SK-N-SH (cell line): ENCODE measurements at regions not wholly inside any gene's neighbourhood (a gene's known extent, or its start where the extent isn't known, plus 50 kb on each side); places are given as distances from the start of the nearest gene placed in this dataset.

Source experiments
- CTCF ChIA-PET: fragments of 300-600, 350-600 bp; formaldehyde crosslinking; extraction: SDS; loops from one replicate; lab custom pipeline; 2021; lab: Yijun Ruan, JAX
- POLR2A ChIA-PET: fragments of 350-600 bp; sonication (Branson Sonifier 250); formaldehyde crosslinking; extraction: SDS; loops from one replicate; lab custom pipeline; 2020; ENCODE audit warnings: antibody characterized with exemption, inconsistent platforms; lab: Yijun Ruan, JAX
- DNase-seq: peaks from one replicate; pipeline ENCODE4 v3.0.0; 2012
- H2AFZ ChIP-seq: fragments of 200-600 bp; sonication (generic); 2 replicates; pipeline ENCODE4 v1.8.1; 2016; ENCODE audit warnings: antibody characterized with exemption, mild to moderate bottlenecking, low read depth
- H3F3A ChIP-seq: fragments of 200-600 bp; sonication (generic); replicated peaks from 2 replicates; pipeline ENCODE3; 2016; ENCODE audit warnings: antibody characterized with exemption, mild to moderate bottlenecking; ENCODE audit not compliant: insufficient read depth
- H3K27ac ChIP-seq, 2 experiments: fragments of 200-500 bp in 1 of 2; fragments of 200-600 bp in 1 of 2; sonication (Bioruptor generic) in 1 of 2; sonication (generic), shearing (Covaris generic) in 1 of 2; 2 replicates each; pipeline versions ENCODE4 v1.5.1 to v1.6.1; 2014 to 2016; ENCODE audit warnings: low read depth in 2 of 2, inconsistent platforms in 1 of 2, low read length in 1 of 2, mild to moderate bottlenecking in 1 of 2, mixed read lengths in 1 of 2
- H3K27me3 ChIP-seq: fragments of 200-600 bp; sonication (generic), shearing (Covaris generic); 2 replicates; pipeline ENCODE4 v1.6.1; 2016; ENCODE audit warnings: mixed run types; ENCODE audit not compliant: insufficient read depth
- H3K36me3 ChIP-seq, 2 experiments: fragments of 200-500 bp in 1 of 2; fragments of 200-600 bp in 1 of 2; sonication (Bioruptor generic) in 1 of 2; sonication (generic) in 1 of 2; replicated peaks in 1 of 2; 2 replicates each; pipeline versions ENCODE3 to v1.5.1; 2014 to 2016; ENCODE audit warnings: low read length in 1 of 2, mild to moderate bottlenecking in 1 of 2; ENCODE audit not compliant: insufficient read depth in 2 of 2, control insufficient read depth in 1 of 2
- H3K4me1 ChIP-seq, 2 experiments: fragments of 200-500 bp in 1 of 2; fragments of 200-600 bp in 1 of 2; sonication (Bioruptor generic) in 1 of 2; sonication (generic), shearing (Covaris generic) in 1 of 2; 2 replicates each; pipeline versions ENCODE4 v1.5.1 to v1.6.1; 2014 to 2016; ENCODE audit warnings: low read depth in 1 of 2, low read length in 1 of 2, mixed run types in 1 of 2; ENCODE audit not compliant: insufficient read depth in 2 of 2, control insufficient read depth in 1 of 2
- H3K4me2 ChIP-seq: fragments of 200-600 bp; sonication (generic), shearing (Covaris generic); 2 replicates; pipeline ENCODE4 v1.6.1; 2017; ENCODE audit warnings: mixed run types
- H3K4me3 ChIP-seq, 2 experiments: fragments of 200-500 bp in 1 of 2; fragments of 200-600 bp in 1 of 2; sonication (Bioruptor generic) in 1 of 2; sonication (generic), shearing (Covaris generic) in 1 of 2; 2 replicates each; pipeline versions ENCODE4 v1.5.1 to v1.8.1; 2014 to 2016; ENCODE audit warnings: low read depth in 2 of 2, inconsistent platforms in 1 of 2, low read length in 1 of 2, mild to moderate bottlenecking in 1 of 2, mixed read lengths in 1 of 2, moderate library complexity in 1 of 2
- H3K79me2 ChIP-seq: fragments of 200-600 bp; sonication (generic); 2 replicates; pipeline ENCODE4 v1.8.1; 2017; ENCODE audit warnings: mild to moderate bottlenecking; ENCODE audit not compliant: insufficient read depth
- H3K9ac ChIP-seq: fragments of 200-600 bp; sonication (generic); 2 replicates; pipeline ENCODE4 v1.6.1; 2017; ENCODE audit warnings: mixed run types
- H3K9me2 ChIP-seq: fragments of 200-600 bp; sonication (generic); 2 replicates; pipeline ENCODE4 v1.6.1; 2017; ENCODE audit warnings: mixed run types
- H3K9me3 ChIP-seq: fragments of 200-600 bp; sonication (generic); 2 replicates; pipeline ENCODE4 v1.6.1; 2017; ENCODE audit warnings: mixed run types, mild to moderate bottlenecking, moderate library complexity
- H4K20me1 ChIP-seq: fragments of 200-600 bp; sonication (generic); 2 replicates; pipeline ENCODE4 v1.6.1; 2017; ENCODE audit warnings: mild to moderate bottlenecking, mixed run types; ENCODE audit not compliant: insufficient read depth
- CTCF ChIP-seq: fragments of 200-600 bp; sonication (generic); IDR thresholded peaks from 2 replicates; pipeline ENCODE4 v1.6.1; 2017; ENCODE audit warnings: antibody characterized with exemption, mild to moderate bottlenecking, moderate library complexity
- FOSL2 ChIP-seq: IDR thresholded peaks from 2 replicates; pipeline ENCODE4 v1.4.0; 2012; ENCODE audit warnings: low read depth, mild to moderate bottlenecking, moderate library complexity, borderline replicate concordance
- FOXJ3 ChIP-seq: sonication (generic); formaldehyde crosslinking; IDR thresholded peaks from 2 replicates; pipeline ENCODE4 v1.5.1; 2020; ENCODE audit warnings: mild to moderate bottlenecking, missing genetic modification reagents
- IRF3 ChIP-seq: fragments of 150-350 bp; IDR thresholded peaks from 2 replicates; pipeline ENCODE4 v1.6.1; 2016; ENCODE audit warnings: mild to moderate bottlenecking, low read depth, low read length
- MAX ChIP-seq: IDR thresholded peaks from 2 replicates; pipeline ENCODE4 v1.4.0; 2012; ENCODE audit warnings: low read depth
- MXI1 ChIP-seq: IDR thresholded peaks from 2 replicates; pipeline ENCODE4 v1.6.1; 2012; ENCODE audit warnings: mild to moderate bottlenecking, low read depth, low read length, improper control_type of control experiment
- NRF1 ChIP-seq: IDR thresholded peaks from 2 replicates; pipeline ENCODE4 v1.6.1; 2012; ENCODE audit warnings: low read depth, mild to moderate bottlenecking, low read length
- POLR2AphosphoS5 ChIP-seq: IDR thresholded peaks from 2 replicates; pipeline ENCODE4 v1.6.1; 2012; ENCODE audit warnings: low read depth, low read length
- REST ChIP-seq: IDR thresholded peaks from 2 replicates; pipeline ENCODE4 v1.6.1; 2012; ENCODE audit warnings: mild to moderate bottlenecking, low read depth, low read length, moderate library complexity
- RFX5 ChIP-seq: IDR thresholded peaks from 2 replicates; pipeline ENCODE4 v1.6.1; 2012; ENCODE audit warnings: mild to moderate bottlenecking, improper control_type of control experiment, low read length
- SIN3A ChIP-seq: IDR thresholded peaks from 2 replicates; pipeline ENCODE4 v1.6.1; 2012; ENCODE audit warnings: low read depth, mild to moderate bottlenecking, low read length, moderate library complexity, borderline replicate concordance
- USF1 ChIP-seq: IDR thresholded peaks from 2 replicates; pipeline ENCODE4 v1.4.0; 2012; ENCODE audit warnings: low read depth, borderline replicate concordance
- WGBS: methylation state at CpG from one replicate; pipeline ENCODE4 v1.1.6; 2017; ENCODE audit warnings: low lambda C conversion rate; 5-methylcytosine and 5-hydroxymethylcytosine counted together

GRCh38 chr17:34465789-34466188, 102.8 kb upstream of the CCL1 start:
- CTCF ChIA-PET = no interaction called here
- H3K4me1 ChIP-seq = no peaks in the 10 kb centered on the region
- no peaks in the 10 kb centered on the region for H3K36me3 ChIP-seq
- no peaks in the 10 kb centered on the region for H3K9me2 ChIP-seq
- no peak for TF ChIP-seq FOXJ3 (CRISPR knock-in tag)
- no peak overlapping the region for H3K27ac ChIP-seq
- no peak for DNase-seq
- H4K20me1 ChIP-seq = no peaks in the 10 kb centered on the region
- no peak overlapping the region for H2AFZ ChIP-seq
- H3K79me2 ChIP-seq = no peaks in the 10 kb centered on the region
- no peak overlapping the region for H3K9ac ChIP-seq
- no peak overlapping the region for H3K4me2 ChIP-seq
- H3K4me3 ChIP-seq = no peak overlapping the region
- no peaks in the 10 kb centered on the region for H3K27me3 ChIP-seq
- 24% methylated on average over 8 of the region's 8 CpGs for WGBS
- POLR2A ChIA-PET = no interaction called here
- H3K9me3 ChIP-seq = no peaks in the 10 kb centered on the region
- H3F3A ChIP-seq = no peaks in the 10 kb centered on the region

- ChIA-PET POLR2A (no interaction called here), CTCF (no interaction called here)
- Histone ChIP-seq H3K4me2 (no peak overlapping the region), H3F3A (no peaks in the 10 kb centered on the region), H3K9me3 (no peaks in the 10 kb centered on the region), H3K79me2 (no peaks in the 10 kb centered on the region), H3K36me3 (no peaks in the 10 kb centered on the region), H3K4me3 (no peak overlapping the region), H4K20me1 (no peaks in the 10 kb centered on the region), H3K27me3 (no peaks in the 10 kb centered on the region), H3K27ac (no peak overlapping the region)
- DNase-seq = no peak
- WGBS = 43% methylated on average over 4 of the region's 4 CpGs
- TF ChIP-seq CTCF (no peak), POLR2AphosphoS5 (no peak), FOSL2 (no peak), MXI1 (no peak), REST (no peak), MAX (no peak), RFX5 (no peak), SIN3A (no peak), IRF3 (no peak), USF1 (no peak), NRF1 (no peak)
- TF ChIP-seq, all 33 proteins: peak for 0
- Histone ChIP-seq H3K9ac (no peak overlapping the region), H3K4me1 (no peaks in the 10 kb centered on the region), H3K9me2 (no peaks in the 10 kb centered on the region), H2AFZ (no peak overlapping the region)
These were observed 101.8 kb upstream of the CCL1 start for GRCh38 chr17:34464812-34465211.
